Hypothalamus (tissue), 51 donors: ENCODE measurements at regions not wholly inside any gene's neighbourhood (a gene's known extent, or its start where the extent isn't known, plus 50 kb on each side); places are given as distances from the start of the nearest gene placed in this dataset.
"Not testable (repeated sequence)": the region's sequence is repeated elsewhere in the genome, so short reads cannot be mapped to it uniquely, and the experiment has no call there.

Experiments used
- DNase-seq, 51 donors: peaks; one replicate each; lab custom pipeline; 2025; lab: John Stamatoyannopoulos, UW

- no peak for DNase-seq
These were observed 349.6 kb downstream of the MATN1 start for GRCh38 chr1:30373471-30374399.

GRCh38 chr1:30372792-30373433, 350.5 kb downstream of the MATN1 start:
- no peak for DNase-seq

GRCh38 chr1:30371888-30372791, 351.2 kb downstream of the MATN1 start:
- no peak for DNase-seq

GRCh38 chr1:30371179-30371788, 352.1 kb downstream of the MATN1 start:
- no peak for DNase-seq

- no peak for DNase-seq
These were observed 354.6 kb downstream of the MATN1 start for GRCh38 chr1:30368651-30369240.

- no peak for DNase-seq
These were observed 356.5 kb downstream of the MATN1 start for GRCh38 chr1:30366911-30367310.

- no peak for DNase-seq
These were observed 357.2 kb downstream of the MATN1 start for GRCh38 chr1:30366199-30366598.

GRCh38 chr1:30365596-30365995, 357.8 kb downstream of the MATN1 start:
- no peak for DNase-seq

- DNase-seq, result no peak
These were observed 360.4 kb downstream of the MATN1 start for GRCh38 chr1:30363031-30363430.

- no peak for DNase-seq
These were observed 360.8 kb downstream of the MATN1 start for GRCh38 chr1:30362603-30362990.

- not testable (repeated sequence) for DNase-seq
These were observed 361.3 kb downstream of the MATN1 start for GRCh38 chr1:30361890-30362602.

GRCh38 chr1:30360753-30361152, 362.6 kb downstream of the MATN1 start:
- no peak for DNase-seq

- no peak for DNase-seq
These were observed 363.1 kb downstream of the MATN1 start for GRCh38 chr1:30360281-30360680.

GRCh38 chr1:30359539-30360220, 363.7 kb downstream of the MATN1 start:
- no peak for DNase-seq

- no peak for DNase-seq
These were observed 364.9 kb downstream of the MATN1 start for GRCh38 chr1:30358500-30358899.

GRCh38 chr1:30356839-30357238, 366.5 kb downstream of the MATN1 start:
- no peak for DNase-seq

GRCh38 chr1:30354410-30354809, 369.0 kb downstream of the MATN1 start:
- no peak for DNase-seq

GRCh38 chr1:30353637-30354036, 369.7 kb downstream of the MATN1 start:
- DNase-seq, result no peak

- DNase-seq, result no peak
These were observed 375.2 kb downstream of the MATN1 start for GRCh38 chr1:30348147-30348546.
